Keratinocyte (primary cell): ENCODE measurements at regions not wholly inside any gene's neighbourhood (a gene's known extent, or its start where the extent isn't known, plus 50 kb on each side); places are given as distances from the start of the nearest gene placed in this dataset.
"Not testable (repeated sequence)": the region's sequence is repeated elsewhere in the genome, so short reads cannot be mapped to it uniquely, and the experiment has no call there.

Experiments used
- DNase-seq: peaks from one replicate; pipeline ENCODE4 v3.0.0-alpha.2; 2011; ENCODE audit warnings: low read depth, missing footprints, low spot score
- FAIRE-seq: peaks from 2 replicates; lab custom pipeline; 2011; peaks lifted over from hg19 to GRCh38; lab: Jason Lieb, UNC
- H2AFZ ChIP-seq: 2 replicates; pipeline ENCODE4 v1.6.0; 2012; ENCODE audit warnings: low read length, control low read depth, inconsistent platforms; ENCODE audit not compliant: control insufficient read depth
- H3K27ac ChIP-seq: 2 replicates; pipeline ENCODE4 v1.5.1; 2011; ENCODE audit warnings: low read length; ENCODE audit not compliant: control insufficient read depth, insufficient read depth
- H3K27me3 ChIP-seq: 3 replicates; pipeline ENCODE4 v1.6.0; 2011; ENCODE audit warnings: low read length; ENCODE audit not compliant: control insufficient read depth, insufficient read depth; ENCODE audit errors: extremely low read depth
- H3K36me3 ChIP-seq, 2 experiments: 2 replicates in 1 of 2; 3 replicates in 1 of 2; pipeline ENCODE4 v1.5.1; 2011; ENCODE audit warnings: low read length in 2 of 2, mild to moderate bottlenecking in 1 of 2; ENCODE audit not compliant: control insufficient read depth in 2 of 2, insufficient read depth in 2 of 2; ENCODE audit errors: extremely low read depth in 1 of 2
- H3K4me1 ChIP-seq: 3 replicates; pipeline ENCODE4 v1.5.1; 2011; ENCODE audit warnings: low read length; ENCODE audit not compliant: control insufficient read depth, insufficient read depth; ENCODE audit errors: extremely low read depth
- H3K4me2 ChIP-seq: 3 replicates; pipeline ENCODE4 v1.6.0; 2011; ENCODE audit warnings: low read depth, low read length; ENCODE audit not compliant: control insufficient read depth, insufficient read depth; ENCODE audit errors: extremely low read depth
- H3K4me3 ChIP-seq, 3 experiments: fragments of 200-600 bp in 1 of 3; sonication (generic) in 1 of 3; 2 replicates in 2 of 3; 3 replicates in 1 of 3; pipeline ENCODE4 v1.5.1; 2011 to 2016; ENCODE audit warnings: low read length in 3 of 3, mild to moderate bottlenecking in 3 of 3, control low read depth in 2 of 3, inconsistent platforms in 1 of 3, low read depth in 1 of 3, mixed read lengths in 1 of 3, mixed run types in 1 of 3, moderate library complexity in 1 of 3; ENCODE audit not compliant: control insufficient read depth in 2 of 3, insufficient read depth in 2 of 3; ENCODE audit errors: extremely low read depth in 1 of 3
- H3K79me2 ChIP-seq: 2 replicates; pipeline ENCODE4 v1.6.0; 2012; ENCODE audit warnings: low read length; ENCODE audit not compliant: control insufficient read depth, insufficient read depth
- H3K9ac ChIP-seq: 3 replicates; pipeline ENCODE4 v1.6.0; 2011; ENCODE audit warnings: low read length; ENCODE audit not compliant: control insufficient read depth, insufficient read depth; ENCODE audit errors: extremely low read depth
- H3K9me1 ChIP-seq: 3 replicates; pipeline ENCODE4 v1.6.0; 2011; ENCODE audit warnings: low read length; ENCODE audit not compliant: control insufficient read depth, insufficient read depth; ENCODE audit errors: extremely low read depth
- H3K9me3 ChIP-seq: 2 replicates; pipeline ENCODE4 v1.5.1; 2012; ENCODE audit warnings: low read depth, low read length; ENCODE audit not compliant: control insufficient read depth
- H4K20me1 ChIP-seq: 3 replicates; pipeline ENCODE4 v1.6.0; 2011; ENCODE audit warnings: low read length; ENCODE audit not compliant: control insufficient read depth, insufficient read depth; ENCODE audit errors: extremely low read depth
- dilution Hi-C: fragments of 300-500 bp; cut with MboI; formaldehyde crosslinking; loops from one replicate; pipeline ENCODE4 v1.7.0; 2020; ENCODE audit warnings: low sequenced_read_pairs; ENCODE audit not compliant: extremely low pct_ligation_motif_present

- DNase-seq, H4K20me1 ChIP-seq, H3K4me1 ChIP-seq, H3K4me2 ChIP-seq, H3K27me3 ChIP-seq, H3K79me2 ChIP-seq, H3K27ac ChIP-seq, H3K9me1 ChIP-seq, H3K4me3 ChIP-seq, H3K9me3 ChIP-seq, H3K36me3 ChIP-seq, H3K9ac ChIP-seq, FAIRE-seq, dilution Hi-C loops, H2AFZ ChIP-seq: not testable (repeated sequence)
Measured at GRCh38 chr15:21357056-21357455, 83.2 kb downstream of the POTEB3 start.

GRCh38 chr15:21355944-21356343, 84.4 kb downstream of the POTEB3 start:
- dilution Hi-C loops, H3K27me3 ChIP-seq, H3K36me3 ChIP-seq, H3K9ac ChIP-seq, H3K4me3 ChIP-seq, H3K27ac ChIP-seq, H3K79me2 ChIP-seq, FAIRE-seq, H3K4me2 ChIP-seq, H3K9me3 ChIP-seq, H3K9me1 ChIP-seq, H4K20me1 ChIP-seq, H2AFZ ChIP-seq, DNase-seq, H3K4me1 ChIP-seq: not testable (repeated sequence)

GRCh38 chr15:21354597-21354996, 85.7 kb downstream of the POTEB3 start:
- H3K9me1 ChIP-seq, DNase-seq, H3K27me3 ChIP-seq, H3K9ac ChIP-seq, H3K27ac ChIP-seq, H3K79me2 ChIP-seq, H3K4me3 ChIP-seq, H3K4me1 ChIP-seq, H2AFZ ChIP-seq, dilution Hi-C loops, FAIRE-seq, H3K36me3 ChIP-seq, H3K4me2 ChIP-seq, H4K20me1 ChIP-seq, H3K9me3 ChIP-seq: not testable (repeated sequence)

- FAIRE-seq, dilution Hi-C loops: not testable (repeated sequence)
Measured at GRCh38 chr15:21352670-21353318, 87.5 kb downstream of the POTEB3 start.

GRCh38 chr15:21344960-21345359, 95.3 kb downstream of the POTEB3 start:
- H3K27me3 ChIP-seq, H3K4me3 ChIP-seq, dilution Hi-C loops, H3K9ac ChIP-seq, H3K4me1 ChIP-seq, H3K27ac ChIP-seq, H3K9me3 ChIP-seq, H2AFZ ChIP-seq, H3K36me3 ChIP-seq, DNase-seq, H4K20me1 ChIP-seq, H3K4me2 ChIP-seq, FAIRE-seq, H3K79me2 ChIP-seq, H3K9me1 ChIP-seq: not testable (repeated sequence)

More at GRCh38 chr15:21352670-21353318, 87.5 kb downstream of the POTEB3 start:
- H3K36me3 ChIP-seq, DNase-seq, H3K9ac ChIP-seq, H3K4me1 ChIP-seq, H3K4me3 ChIP-seq, H3K27ac ChIP-seq, H3K9me3 ChIP-seq, H3K79me2 ChIP-seq, H3K4me2 ChIP-seq, H3K9me1 ChIP-seq, H4K20me1 ChIP-seq, H3K27me3 ChIP-seq, H2AFZ ChIP-seq: not testable (repeated sequence)
